GM12878 (cell line): ENCODE measurements at regions not wholly inside any gene's neighbourhood (a gene's known extent, or its start where the extent isn't known, plus 50 kb on each side); places are given as distances from the start of the nearest gene placed in this dataset.

Source experiments
- ATAC-seq: fragments of 200-7000 bp; cut with Tn5 transposase; 3 replicates; pipeline ENCODE4 v1.9.1; 2020; ENCODE audit warnings: mild to moderate bottlenecking, moderate library complexity
- BruUV-seq: library from RNA; stranded (reverse); fragments of 400-500 nt; replicated peaks from 2 replicates; lab custom pipeline; 2021; lab: Mats Ljungman, UMichigan
- CTCF ChIA-PET: fragments of 300-600 bp; sonication (Branson Sonifier 250); formaldehyde crosslinking; extraction: SDS; loops from one replicate; lab custom pipeline; 2021; ENCODE audit warnings: inconsistent platforms; lab: Yijun Ruan, JAX
- POLR2A ChIA-PET: fragments of 350-600 bp; formaldehyde crosslinking; extraction: SDS; loops from one replicate; lab custom pipeline; 2021; ENCODE audit warnings: inconsistent platforms; lab: Charles Lee
- RAD21 ChIA-PET: fragments of 300-600 bp; sonication (Branson Sonifier 250); formaldehyde crosslinking; loops from one replicate; lab custom pipeline; 2023; ENCODE audit warnings: antibody characterized with exemption; ENCODE audit not compliant: unreplicated experiment; lab: Charles Lee
- SMC1A ChIA-PET: fragments of 300-600 bp; sonication (Branson Sonifier 250); formaldehyde crosslinking; loops from one replicate; lab custom pipeline; 2023; ENCODE audit not compliant: unreplicated experiment, uncharacterized antibody; lab: Charles Lee
- DNase-seq: peaks from one replicate; pipeline ENCODE4 v3.0.0-alpha.2; 2011; ENCODE audit warnings: low read depth, low spot score
- FAIRE-seq: peaks from 3 replicates; lab custom pipeline; 2011; peaks lifted over from hg19 to GRCh38; lab: Jason Lieb, UNC
- H2AFZ ChIP-seq: 2 replicates; pipeline ENCODE4 v1.6.0; 2011; ENCODE audit warnings: low read depth, low read length, control low read depth; ENCODE audit not compliant: control insufficient read depth
- H3K27ac ChIP-seq: 2 replicates; pipeline ENCODE4 v1.5.1; 2011; ENCODE audit warnings: control low read depth; ENCODE audit not compliant: control insufficient read depth, insufficient read depth
- H3K27me3 ChIP-seq, 2 experiments: replicated peaks in 1 of 2; 2 replicates each; pipeline versions ENCODE4 v1.6.0 to v1.6.1; 2011; ENCODE audit warnings: low read length in 1 of 2; ENCODE audit not compliant: control insufficient read depth in 2 of 2, insufficient read depth in 2 of 2
- H3K36me3 ChIP-seq, 2 experiments: 2 replicates each; pipeline ENCODE4 v1.5.1; 2011; ENCODE audit warnings: low read length in 1 of 2; ENCODE audit not compliant: control insufficient read depth in 2 of 2, insufficient read depth in 2 of 2
- H3K4me1 ChIP-seq: 2 replicates; pipeline ENCODE4 v1.6.1; 2011; ENCODE audit warnings: mild to moderate bottlenecking, low read length, moderate library complexity, mixed read lengths; ENCODE audit not compliant: control insufficient read depth, insufficient read depth
- H3K4me2 ChIP-seq: 2 replicates; pipeline ENCODE4 v1.6.0; 2011; ENCODE audit warnings: control low read depth; ENCODE audit not compliant: control insufficient read depth, insufficient read depth
- H3K4me3 ChIP-seq: fragments of 200-600 bp; sonication (generic); 2 replicates; pipeline ENCODE4 v1.5.1; 2016
- H3K79me2 ChIP-seq: 2 replicates; pipeline ENCODE4 v1.6.0; 2011; ENCODE audit warnings: low read length; ENCODE audit not compliant: control insufficient read depth, insufficient read depth
- H3K9ac ChIP-seq: 2 replicates; pipeline ENCODE4 v1.8.0; 2011; ENCODE audit warnings: low read length, control low read depth, mixed read lengths; ENCODE audit not compliant: control insufficient read depth, insufficient read depth
- H3K9me3 ChIP-seq: replicated peaks from 3 replicates; pipeline ENCODE4 v1.5.1; 2011; ENCODE audit warnings: mild to moderate bottlenecking, low read length; ENCODE audit not compliant: control insufficient read depth, insufficient read depth
- H4K20me1 ChIP-seq: 2 replicates; pipeline ENCODE4 v1.6.0; 2011; ENCODE audit not compliant: control insufficient read depth, insufficient read depth
- BCL11A ChIP-seq: IDR thresholded peaks from 2 replicates; pipeline ENCODE4 v1.6.1; 2011; ENCODE audit warnings: low read depth, low read length
- BCL3 ChIP-seq: IDR thresholded peaks from 2 replicates; pipeline ENCODE4 v1.6.1; 2011; ENCODE audit warnings: borderline replicate concordance, low read depth, mild to moderate bottlenecking, moderate library complexity, low read length; ENCODE audit not compliant: insufficient read depth, poor library complexity, severe bottlenecking
- BHLHE40 ChIP-seq, 2 experiments: fragments of 450-650 bp in 1 of 2; IDR thresholded peaks; 2 replicates each; pipeline ENCODE4 v1.6.1; 2011 to 2017; ENCODE audit warnings: low read depth in 2 of 2, borderline replicate concordance in 1 of 2, improper control_type of control experiment in 1 of 2, low read length in 1 of 2, mild to moderate bottlenecking in 1 of 2
- IRF3 ChIP-seq: fragments of 450-650 bp; IDR thresholded peaks from 2 replicates; pipeline ENCODE4 v1.6.1; 2014; ENCODE audit warnings: mild to moderate bottlenecking
- POLR2AphosphoS5 ChIP-seq: IDR thresholded peaks from 2 replicates; pipeline ENCODE4 v1.6.1; 2011; ENCODE audit warnings: mild to moderate bottlenecking, low read length, inconsistent platforms
- RB1 ChIP-seq: fragments of 450-650 bp; formaldehyde crosslinking; IDR thresholded peaks from 2 replicates; pipeline ENCODE4 v1.6.1; 2017; ENCODE audit warnings: mild to moderate bottlenecking, borderline replicate concordance
- SPI1 ChIP-seq: IDR thresholded peaks from 2 replicates; pipeline ENCODE4 v1.6.1; 2011; ENCODE audit warnings: low read depth, mild to moderate bottlenecking, low read length, moderate library complexity, borderline replicate concordance; ENCODE audit not compliant: insufficient read depth
- ZBTB33 ChIP-seq: fragments of 450-650 bp; IDR thresholded peaks from 2 replicates; pipeline ENCODE4 v1.6.1; 2017; ENCODE audit warnings: mild to moderate bottlenecking
- WGBS: methylation state at CpG from one replicate; pipeline ENCODE4 v1.1.6; 2016; ENCODE audit warnings: low lambda C conversion rate; ENCODE audit not compliant: insufficient replicate concordance, insufficient coverage; ENCODE audit errors: missing lambda C conversion rate; 5-methylcytosine and 5-hydroxymethylcytosine counted together
- in situ Hi-C: fragments of 300-500 bp; cut with MboI; formaldehyde crosslinking; loops from 9 replicates; pipeline ENCODE4 v1.14.3; 2018; ENCODE audit warnings: mixed read lengths
- intact Hi-C: fragments of 100-400 bp; cut with micrococcal nuclease; formaldehyde crosslinking; loops from one replicate; pipeline ENCODE4 v1.14.2; 2022; ENCODE audit not compliant: unreplicated experiment

GRCh38 chr5:6251565-6252102, 126.7 kb downstream of the MED10 start (continued):
- no peak for TF ChIP-seq IRF3
- no peak for TF ChIP-seq POLR2AphosphoS5
- no peak for TF ChIP-seq SPI1
- no peak for TF ChIP-seq ZBTB33
- TF ChIP-seq BCL11A = no peak
- TF ChIP-seq BCL3 = no peak

- in situ Hi-C loops = no loop called here
- no peak for TF ChIP-seq BHLHE40 (IDR thresholded peaks at IDR 0.05; ENCODE audit: borderline replicate concordance in 1 of 2, low read depth in 2 of 2, low read length in 1 of 2)
- TF ChIP-seq RB1 = no peak
- H3K4me1 ChIP-seq = 0 out of 2 replicates have a peak, but pooled peaks cover 5% of the 10 kb centered on the region
- POLR2A ChIA-PET = no interaction called here
- no peaks in the 10 kb centered on the region for H3K36me3 ChIP-seq
- H3K79me2 ChIP-seq = no peaks in the 10 kb centered on the region
- RAD21 ChIA-PET = no interaction called here
- no peaks in the 10 kb centered on the region; the same call in 2 of the 3 replicates for H3K9me3 ChIP-seq
- ATAC-seq = no peak
- 24% methylated on average over 7 of the region's 7 CpGs for WGBS
- no peak overlapping the region for H3K4me2 ChIP-seq
- intact Hi-C loops = no loop called here
- H3K27ac ChIP-seq = no peak overlapping the region
- no peak overlapping the region for H3K9ac ChIP-seq
- no peaks in the 10 kb centered on the region for H3K27me3 ChIP-seq
- no peak overlapping the region for H3K4me3 ChIP-seq
- H4K20me1 ChIP-seq = no peaks in the 10 kb centered on the region
- no peak overlapping the region for H2AFZ ChIP-seq
- SMC1A ChIA-PET = interaction anchor here (3.5 kb wide), 1 partner anchor 18 kb away, joined by 31 read pairs; no protein-coding TSS in a partner anchor
- no peak for FAIRE-seq
- CTCF ChIA-PET = interaction anchor here (1.9 kb wide), 1 partner anchor 12 kb away, joined by 5 read pairs; no protein-coding TSS in a partner anchor
- no peak for DNase-seq
- BruUV-seq = no TSS peak
Measured at GRCh38 chr5:6250121-6250520, 128.2 kb downstream of the MED10 start.
